ENCODE measurements at regions not wholly inside any gene's neighbourhood (a gene's known extent, or its start where the extent isn't known, plus 50 kb on each side); places are given as distances from the start of the nearest gene placed in this dataset.

GRCh38 chr20:18971574-18971973 lies 158.0 kb downstream of the SCP2D1 start:
- TF ChIP-seq CTCF (IDR thresholded peaks at IDR 0.05): no peak
- no peak for TF ChIP-seq POLR2A (IDR thresholded peaks at IDR 0.05)

Data from lower leg skin (tissue), 3 donors.